Neural progenitor cell (in vitro differentiated cells): ENCODE measurements at regions not wholly inside any gene's neighbourhood (a gene's known extent, or its start where the extent isn't known, plus 50 kb on each side); places are given as distances from the start of the nearest gene placed in this dataset.
"Not testable (repeated sequence)": the region's sequence is repeated elsewhere in the genome, so short reads cannot be mapped to it uniquely, and the experiment has no call there.

ENCODE experiments used
- DNase-seq: peaks from one replicate; pipeline ENCODE4 v3.0.0-alpha.2; 2016; ENCODE audit warnings: low spot score
- H2AFZ ChIP-seq: fragments of 200-600 bp; sonication (generic); replicated peaks from 2 replicates; pipeline ENCODE4 v1.6.1; 2016; ENCODE audit warnings: antibody characterized with exemption
- H3F3A ChIP-seq: fragments of 200-600 bp; sonication (generic); 2 replicates; pipeline ENCODE4 v1.6.1; 2016; ENCODE audit warnings: antibody characterized with exemption, low read depth
- H3K27ac ChIP-seq: fragments of 200-600 bp; sonication (generic); 2 replicates; pipeline ENCODE4 v1.5.1; 2016; ENCODE audit warnings: mild to moderate bottlenecking
- H3K27me3 ChIP-seq: fragments of 200-600 bp; sonication (generic); 2 replicates; pipeline ENCODE4 v1.6.1; 2016; ENCODE audit warnings: mild to moderate bottlenecking, moderate library complexity
- H3K36me3 ChIP-seq: fragments of 200-600 bp; sonication (generic); 2 replicates; pipeline ENCODE4 v1.5.1; 2016
- H3K4me1 ChIP-seq: fragments of 200-600 bp; sonication (generic); 2 replicates; pipeline ENCODE4 v1.6.1; 2016; ENCODE audit warnings: mixed run types
- H3K4me2 ChIP-seq: fragments of 200-600 bp; sonication (generic); 2 replicates; pipeline ENCODE4 v1.6.1; 2016
- H3K4me3 ChIP-seq: fragments of 200-600 bp; sonication (generic); 2 replicates; pipeline ENCODE4 v1.5.1; 2016
- H3K79me2 ChIP-seq: fragments of 200-600 bp; sonication (generic); 2 replicates; pipeline ENCODE4 v1.6.1; 2016; ENCODE audit warnings: low read depth
- H3K9ac ChIP-seq: fragments of 200-600 bp; sonication (generic); 2 replicates; pipeline ENCODE4 v1.6.1; 2016
- H3K9me3 ChIP-seq: fragments of 200-600 bp; sonication (generic); 2 replicates; pipeline ENCODE4 v1.5.1; 2016; ENCODE audit warnings: low read depth
- H4K20me1 ChIP-seq: fragments of 200-600 bp; sonication (generic); 2 replicates; pipeline ENCODE4 v1.6.1; 2016; ENCODE audit warnings: low read depth
- H3K27ac Mint-ChIP-seq: 3 replicates; pipeline ENCODE4 v1.8.0; 2021; ENCODE audit warnings: mixed read lengths
- H3K27me3 Mint-ChIP-seq: 2 replicates; pipeline ENCODE4 v1.8.0; 2022; ENCODE audit warnings: low read depth, mild to moderate bottlenecking, inconsistent platforms, moderate library complexity, mixed read lengths; ENCODE audit not compliant: insufficient read depth
- H3K36me3 Mint-ChIP-seq: 3 replicates; pipeline ENCODE4 v1.8.0; 2021; ENCODE audit warnings: mixed read lengths
- H3K4me1 Mint-ChIP-seq: 3 replicates; pipeline ENCODE4 v1.8.0; 2021; ENCODE audit warnings: mixed read lengths
- H3K4me3 Mint-ChIP-seq: 3 replicates; pipeline ENCODE4 v1.8.0; 2021; ENCODE audit warnings: mild to moderate bottlenecking, moderate library complexity, mixed read lengths
- H3K9me3 Mint-ChIP-seq: 3 replicates; pipeline ENCODE4 v1.8.0; 2020; ENCODE audit warnings: mixed read lengths
- CTCF ChIP-seq: fragments of 200-600 bp; sonication (generic); IDR thresholded peaks from 2 replicates; pipeline ENCODE4 v1.5.1; 2017; ENCODE audit warnings: antibody characterized with exemption, mild to moderate bottlenecking
- EZH2 ChIP-seq: fragments of 200-600 bp; sonication (generic); IDR thresholded peaks from 2 replicates; pipeline ENCODE4 v1.6.1; 2017; ENCODE audit warnings: antibody characterized with exemption, mild to moderate bottlenecking, moderate library complexity
- EZH2phosphoT487 ChIP-seq: fragments of 200-600 bp; sonication (generic); IDR thresholded peaks from 2 replicates; pipeline ENCODE4 v1.6.1; 2017; ENCODE audit warnings: antibody characterized with exemption

GRCh38 chr14:24699052-24699451, 65.1 kb upstream of the GZMB start:
- Histone ChIP-seq H2AFZ (no peak overlapping the region), H3K79me2 (no peaks in the 10 kb centered on the region), H3K4me1 (no peaks in the 10 kb centered on the region), H3K27me3 (no peaks in the 10 kb centered on the region), H3K9ac (no peak overlapping the region), H3K9me3 (no peaks in the 10 kb centered on the region), H4K20me1 (no peaks in the 10 kb centered on the region), H3F3A (no peaks in the 10 kb centered on the region), H3K4me3 (no peak overlapping the region), H3K4me2 (no peak overlapping the region), H3K27ac (no peak overlapping the region), H3K36me3 (no peaks in the 10 kb centered on the region)
- no peak for DNase-seq
- TF ChIP-seq EZH2 (no peak), CTCF (no peak), EZH2phosphoT487 (no peak)
- Mint-ChIP-seq H3K27me3 (no peaks in the 10 kb centered on the region), H3K36me3 (no peaks in the 10 kb centered on the region), H3K27ac (no peak overlapping the region), H3K9me3 (no peaks in the 10 kb centered on the region), H3K4me1 (no peaks in the 10 kb centered on the region), H3K4me3 (no peak overlapping the region)

GRCh38 chr14:24696280-24696920, 62.4 kb upstream of the GZMB start:
- not testable (repeated sequence) for H3K27ac ChIP-seq, H3K9me3 ChIP-seq, H3K79me2 ChIP-seq, H3K27ac Mint-ChIP-seq, H3K4me1 ChIP-seq, H3K9ac ChIP-seq, H3K4me3 Mint-ChIP-seq, H2AFZ ChIP-seq, H3K4me1 Mint-ChIP-seq, H3K36me3 Mint-ChIP-seq, H4K20me1 ChIP-seq, H3F3A ChIP-seq, H3K36me3 ChIP-seq, H3K9me3 Mint-ChIP-seq, H3K27me3 Mint-ChIP-seq, DNase-seq, H3K4me2 ChIP-seq, H3K27me3 ChIP-seq, H3K4me3 ChIP-seq

GRCh38 chr14:24695265-24696241, 61.6 kb upstream of the GZMB start:
- H3K4me3 ChIP-seq, result no peak overlapping the region
- H3K27me3 ChIP-seq, result no peaks in the 10 kb centered on the region
- no peak overlapping the region for H3K27ac Mint-ChIP-seq
- H3K79me2 ChIP-seq, result no peaks in the 10 kb centered on the region
- no peaks in the 10 kb centered on the region for H3K9me3 ChIP-seq
- H3K27ac ChIP-seq, result no peak overlapping the region
- no peaks in the 10 kb centered on the region for H4K20me1 ChIP-seq
- no peaks in the 10 kb centered on the region for H3K36me3 ChIP-seq
- H3K27me3 Mint-ChIP-seq, result no peaks in the 10 kb centered on the region
- H3K4me1 ChIP-seq, result no peaks in the 10 kb centered on the region
- DNase-seq, result no peak
- H3K36me3 Mint-ChIP-seq, result no peaks in the 10 kb centered on the region
- no peaks in the 10 kb centered on the region for H3K9me3 Mint-ChIP-seq
- no peak overlapping the region for H3K4me3 Mint-ChIP-seq
- peaks cover 5% of the 10 kb centered on the region for H3K4me1 Mint-ChIP-seq
- H3F3A ChIP-seq, result no peaks in the 10 kb centered on the region
- H3K9ac ChIP-seq, result no peak overlapping the region
- TF ChIP-seq EZH2phosphoT487, result no peak
- no peak for TF ChIP-seq CTCF
- no peak for TF ChIP-seq EZH2
- H3K4me2 ChIP-seq, result no peak overlapping the region
- no peak overlapping the region for H2AFZ ChIP-seq

- Histone ChIP-seq H3K9me3 (no peaks in the 10 kb centered on the region), H3K4me2 (no peak overlapping the region), H3K36me3 (no peaks in the 10 kb centered on the region), H2AFZ (no peak overlapping the region), H3K27me3 (no peaks in the 10 kb centered on the region), H4K20me1 (no peaks in the 10 kb centered on the region), H3K4me3 (no peak overlapping the region), H3K27ac (no peak overlapping the region), H3K4me1 (no peaks in the 10 kb centered on the region), H3K79me2 (no peaks in the 10 kb centered on the region), H3F3A (no peaks in the 10 kb centered on the region), H3K9ac (no peak overlapping the region)
- Mint-ChIP-seq H3K27ac (no peak overlapping the region), H3K4me3 (no peak overlapping the region), H3K4me1 (peaks cover 5% of the 10 kb centered on the region), H3K27me3 (no peaks in the 10 kb centered on the region), H3K9me3 (no peaks in the 10 kb centered on the region), H3K36me3 (no peaks in the 10 kb centered on the region)
- TF ChIP-seq CTCF (no peak), EZH2phosphoT487 (no peak), EZH2 (no peak)
- DNase-seq, result no peak
Observed at GRCh38 chr14:24694680-24695079, 60.7 kb upstream of the GZMB start.
